ENCODE measurements at regions not wholly inside any gene's neighbourhood (a gene's known extent, or its start where the extent isn't known, plus 50 kb on each side); places are given as distances from the start of the nearest gene placed in this dataset.

DNA sequence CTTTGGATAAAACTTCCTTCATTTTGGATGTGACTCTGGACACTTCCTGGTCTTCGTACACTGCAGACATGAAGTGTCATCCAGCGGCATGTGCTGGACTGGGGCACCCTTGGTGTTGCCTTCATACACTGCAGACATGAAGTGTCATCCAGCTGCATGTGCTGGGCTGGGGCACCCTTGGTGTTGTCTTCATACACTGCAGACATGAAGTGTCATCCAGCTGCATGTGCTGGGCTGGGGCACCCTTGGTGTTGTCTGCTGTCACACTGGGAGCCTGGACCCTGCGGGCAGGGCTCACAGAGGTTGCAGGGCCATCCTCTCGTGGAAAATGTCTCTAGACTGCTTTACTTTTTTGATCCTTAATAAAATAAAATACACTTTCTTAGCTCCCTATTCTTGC lies 771.4 kb downstream of the BRD1 start:
- TF ChIP-seq, protein P1, sequence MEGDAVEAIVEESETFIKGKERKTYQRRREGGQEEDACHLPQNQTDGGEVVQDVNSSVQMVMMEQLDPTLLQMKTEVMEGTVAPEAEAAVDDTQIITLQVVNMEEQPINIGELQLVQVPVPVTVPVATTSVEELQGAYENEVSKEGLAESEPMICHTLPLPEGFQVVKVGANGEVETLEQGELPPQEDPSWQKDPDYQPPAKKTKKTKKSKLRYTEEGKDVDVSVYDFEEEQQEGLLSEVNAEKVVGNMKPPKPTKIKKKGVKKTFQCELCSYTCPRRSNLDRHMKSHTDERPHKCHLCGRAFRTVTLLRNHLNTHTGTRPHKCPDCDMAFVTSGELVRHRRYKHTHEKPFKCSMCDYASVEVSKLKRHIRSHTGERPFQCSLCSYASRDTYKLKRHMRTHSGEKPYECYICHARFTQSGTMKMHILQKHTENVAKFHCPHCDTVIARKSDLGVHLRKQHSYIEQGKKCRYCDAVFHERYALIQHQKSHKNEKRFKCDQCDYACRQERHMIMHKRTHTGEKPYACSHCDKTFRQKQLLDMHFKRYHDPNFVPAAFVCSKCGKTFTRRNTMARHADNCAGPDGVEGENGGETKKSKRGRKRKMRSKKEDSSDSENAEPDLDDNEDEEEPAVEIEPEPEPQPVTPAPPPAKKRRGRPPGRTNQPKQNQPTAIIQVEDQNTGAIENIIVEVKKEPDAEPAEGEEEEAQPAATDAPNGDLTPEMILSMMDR (IDR thresholded peaks at IDR 0.05; ENCODE audit: extremely low read depth, missing control alignments): no peak
- DNase-seq (ENCODE audit: low spot score): no peak

DNA sequence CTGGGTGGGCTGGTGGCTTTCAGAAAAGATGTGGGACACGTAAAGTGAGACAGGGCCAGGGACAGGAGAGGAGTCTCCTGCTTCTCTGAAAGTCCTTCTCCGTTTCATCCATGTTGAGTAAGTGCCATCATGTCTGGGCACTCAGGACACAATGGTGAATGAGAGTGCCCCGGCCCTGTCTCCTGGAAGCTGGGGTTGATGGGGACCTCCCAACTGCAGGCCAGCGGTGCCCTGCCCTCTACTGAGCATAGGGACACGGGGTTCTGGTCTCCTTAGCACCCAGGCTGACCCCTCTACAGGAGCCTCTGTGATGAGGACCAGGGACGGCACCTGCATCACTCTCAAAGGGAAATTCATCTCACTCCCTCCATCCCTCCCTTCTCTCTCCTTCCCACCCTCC lies 772.3 kb downstream of the BRD1 start:
- TF ChIP-seq, protein P1 (IDR thresholded peaks at IDR 0.05; ENCODE audit: extremely low read depth, missing control alignments): no peak

DNA sequence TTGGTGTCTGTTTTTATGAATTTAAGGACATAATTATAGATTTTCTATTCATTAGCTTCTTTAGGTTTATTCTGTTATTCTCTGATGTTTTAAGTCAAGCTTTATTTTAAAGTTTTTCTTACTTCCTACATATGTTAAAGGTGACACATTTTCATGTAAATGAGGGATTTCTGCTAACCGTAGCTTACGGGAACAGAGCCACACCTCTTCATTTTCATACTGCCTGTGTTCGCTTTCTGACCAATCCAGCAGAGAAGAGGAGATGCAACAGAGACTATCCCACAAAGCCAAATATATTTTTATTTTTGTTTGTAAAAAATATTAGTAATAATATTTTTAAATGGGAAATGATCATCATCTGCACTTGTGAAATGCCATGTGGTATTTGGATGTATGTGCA lies 774.1 kb downstream of the BRD1 start:
- TF ChIP-seq, protein P1 (IDR thresholded peaks at IDR 0.05; ENCODE audit: extremely low read depth, missing control alignments): no peak
- DNase-seq (ENCODE audit: low spot score): no peak

More for the DNA sequence above, 772.3 kb downstream of the BRD1 start:
- no peak for DNase-seq (ENCODE audit: low spot score)

DNA sequence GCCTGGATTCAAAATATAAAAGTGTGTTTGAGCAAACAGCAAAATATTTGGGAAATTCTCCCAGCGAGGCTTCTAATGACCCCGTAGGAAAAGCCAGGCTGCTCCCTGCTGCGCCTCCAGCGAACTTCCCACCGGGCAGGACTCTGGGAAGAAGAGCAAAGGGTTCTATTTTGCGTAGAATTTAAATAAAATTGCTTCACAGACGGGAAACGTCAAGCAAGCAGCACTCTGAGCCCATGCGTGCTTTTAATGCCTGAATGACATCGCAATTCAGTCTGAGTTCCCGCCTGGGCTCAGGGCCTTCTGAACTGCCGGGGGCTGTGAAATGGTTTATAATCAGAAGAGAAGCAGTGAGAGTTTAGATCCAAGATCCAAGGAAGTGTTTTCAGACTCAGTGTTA lies 775.1 kb downstream of the BRD1 start:
- TF ChIP-seq, protein P1 (IDR thresholded peaks at IDR 0.05; ENCODE audit: extremely low read depth, missing control alignments): no peak
- no peak for DNase-seq (ENCODE audit: low spot score)

DNA sequence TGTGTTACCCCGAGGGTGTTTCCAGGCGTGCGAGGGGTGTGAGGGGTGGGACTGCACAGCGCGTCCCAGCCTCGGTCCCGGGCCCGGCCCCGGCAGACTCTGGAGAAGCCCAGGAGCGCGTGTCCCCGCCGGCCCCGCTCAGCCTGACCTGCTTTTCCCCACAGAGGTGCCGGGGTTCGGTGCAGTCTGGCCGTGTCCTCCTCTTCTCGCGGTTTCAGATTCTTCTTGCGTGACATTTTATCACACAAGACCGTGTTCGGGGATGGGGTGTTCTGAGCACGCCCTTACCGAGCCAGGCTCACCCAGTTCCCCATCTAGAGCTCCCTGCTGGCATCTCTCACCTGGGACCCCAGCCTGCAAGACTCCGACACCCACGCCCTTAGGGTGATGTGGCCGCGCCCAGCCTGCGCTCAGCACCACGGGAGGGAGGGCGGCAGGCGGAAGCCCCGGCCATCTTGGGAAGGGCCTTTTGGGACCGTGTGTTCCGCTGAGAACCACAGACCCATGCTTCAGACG lies 775.6 kb downstream of the BRD1 start:
- DNase-seq (ENCODE audit: low spot score): peak; percentile 41
- TF ChIP-seq, protein P1 (IDR thresholded peaks at IDR 0.05; ENCODE audit: extremely low read depth, missing control alignments): no peak

DNA sequence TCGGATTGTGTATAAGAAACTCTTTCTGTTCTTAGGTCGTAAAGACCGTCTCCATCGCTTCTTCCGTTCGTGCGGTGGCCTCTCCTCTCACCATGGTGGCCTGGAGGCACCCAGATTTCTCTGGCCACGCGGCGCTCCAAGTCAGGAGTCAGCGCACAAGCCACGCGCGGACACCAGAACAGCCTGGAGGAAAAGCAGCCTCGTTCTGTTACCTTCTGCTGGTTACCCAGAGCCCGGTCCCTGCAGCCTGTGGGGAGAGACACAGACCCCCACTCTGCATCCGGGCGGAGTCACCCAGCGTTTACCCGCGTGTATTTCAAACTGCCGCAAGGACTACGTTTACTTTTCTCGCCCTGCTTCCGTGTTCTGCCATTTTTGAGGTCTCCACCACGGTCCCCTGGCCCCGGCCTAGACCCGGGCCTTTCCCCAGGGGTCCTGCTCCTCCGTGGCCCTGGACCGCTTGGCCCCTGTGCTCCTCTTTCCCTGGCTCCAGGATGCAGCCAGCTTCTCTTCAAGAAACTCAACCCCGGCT lies 776.1 kb downstream of the BRD1 start:
- no peak for DNase-seq (ENCODE audit: low spot score)
- TF ChIP-seq, protein P1 (IDR thresholded peaks at IDR 0.05; ENCODE audit: extremely low read depth, missing control alignments): no peak

DNA sequence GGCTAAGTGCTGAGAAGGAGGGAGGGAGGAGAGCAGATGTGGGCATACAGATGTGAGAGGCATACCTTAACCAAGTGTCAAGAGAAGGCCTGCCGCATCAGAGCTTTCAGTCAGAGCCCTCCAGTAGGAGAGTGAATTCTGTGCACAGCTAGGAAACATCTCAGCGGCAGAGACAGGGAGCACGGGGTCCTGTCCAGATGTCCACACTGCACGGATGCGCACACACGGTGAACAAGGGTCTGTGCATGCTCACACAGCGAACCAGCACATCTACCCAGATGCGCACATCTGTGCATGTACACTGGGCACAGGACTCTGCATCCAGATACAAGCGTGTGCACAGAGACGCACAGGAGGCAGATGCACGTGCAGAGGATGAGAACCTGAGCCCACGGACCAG lies 778.0 kb downstream of the BRD1 start:
- DNase-seq (ENCODE audit: low spot score): no peak
- TF ChIP-seq, protein P1 (IDR thresholded peaks at IDR 0.05; ENCODE audit: extremely low read depth, missing control alignments): no peak

Data from GM20000 (cell line).